Epithelial cell of proximal tubule (primary cell): ENCODE measurements at regions not wholly inside any gene's neighbourhood (a gene's known extent, or its start where the extent isn't known, plus 50 kb on each side); places are given as distances from the start of the nearest gene placed in this dataset.

Experiments used
- DNase-seq: peaks from one replicate; pipeline ENCODE4 v3.0.0-alpha.2; 2011; ENCODE audit warnings: low read depth
- H3K4me3 ChIP-seq: 2 replicates; pipeline ENCODE4 v1.5.1; 2011; ENCODE audit warnings: low read depth, mild to moderate bottlenecking, low read length
- CTCF ChIP-seq: conservative IDR thresholded peaks from 2 replicates; pipeline ENCODE4 v1.5.1; 2012; ENCODE audit warnings: low read depth, mild to moderate bottlenecking, low read length

GRCh38 chr13:76223565-76223964, 587.4 kb downstream of the LMO7 start:
- no peak overlapping the region for H3K4me3 ChIP-seq
- no peak for TF ChIP-seq CTCF
- DNase-seq = no peak

DNA sequence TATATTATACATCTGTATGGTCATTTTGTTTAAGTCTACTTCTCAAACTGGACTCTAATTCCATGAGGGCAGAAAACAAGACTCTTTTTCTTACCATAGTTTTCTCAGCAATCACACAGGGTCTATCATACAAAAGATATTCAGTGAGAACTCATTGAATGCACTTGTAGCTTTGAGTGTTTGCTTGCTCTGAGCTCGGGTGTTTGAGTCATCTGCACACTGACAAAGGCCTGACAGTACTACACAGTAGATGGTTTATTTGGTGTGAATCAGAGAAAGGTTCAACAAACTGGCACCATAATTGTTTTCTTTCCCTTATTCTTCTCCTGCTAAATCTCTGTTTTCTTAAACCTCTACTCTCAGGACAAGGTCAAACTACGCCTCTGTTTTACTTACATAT, 586.4 kb downstream of the LMO7 start:
- H3K4me3 ChIP-seq = no peak overlapping the region
- no peak for DNase-seq
- no peak for TF ChIP-seq CTCF

DNA sequence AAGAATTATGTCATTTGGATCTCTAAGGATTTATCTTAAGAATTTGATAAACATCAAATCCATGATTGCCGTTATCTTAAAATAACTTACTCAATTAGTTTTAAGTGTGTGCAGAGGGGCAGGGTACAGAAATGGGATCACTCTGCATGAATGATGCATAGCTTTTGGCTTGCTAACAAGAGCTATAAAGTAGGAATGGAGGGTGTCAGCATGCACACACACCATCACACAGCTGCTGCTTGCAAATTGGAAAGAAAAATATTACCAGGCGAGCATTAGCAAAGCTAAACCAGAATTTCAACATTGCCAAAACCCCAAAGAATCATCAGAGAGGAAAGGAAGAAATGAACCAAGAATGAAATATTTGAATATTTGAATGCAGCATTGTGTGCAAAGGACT, 580.6 kb downstream of the LMO7 start:
- TF ChIP-seq CTCF = no peak
- no peak overlapping the region for H3K4me3 ChIP-seq
- DNase-seq = no peak

- H3K4me3 ChIP-seq = no peak overlapping the region
- no peak for DNase-seq
- no peak for TF ChIP-seq CTCF
Measured at GRCh38 chr13:76214001-76214400, 577.9 kb downstream of the LMO7 start.

DNA sequence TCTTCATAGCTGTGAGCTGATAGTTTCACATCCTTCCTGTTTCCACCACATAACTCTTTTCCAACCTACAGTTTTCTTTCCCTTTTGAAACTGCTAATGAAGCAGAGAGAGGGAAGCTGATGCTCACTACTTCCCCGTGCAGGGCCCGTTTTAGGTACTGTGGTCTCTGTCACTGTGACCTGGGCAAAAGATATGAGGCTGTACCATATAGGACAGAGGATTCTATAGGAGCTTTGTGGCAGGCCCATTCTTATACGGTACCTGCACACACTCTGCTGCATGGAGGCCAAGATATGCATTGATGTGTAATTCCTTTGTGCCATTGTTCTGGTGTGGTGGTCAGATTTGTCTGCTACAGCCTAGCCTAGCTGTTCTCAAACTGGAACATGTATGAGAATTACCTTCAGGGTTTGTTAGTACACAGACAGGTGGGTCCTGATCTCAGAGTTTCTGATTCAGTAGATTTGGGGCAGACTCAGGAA, 577.3 kb downstream of the LMO7 start:
- DNase-seq = no peak
- TF ChIP-seq CTCF = no peak
- H3K4me3 ChIP-seq = no peak overlapping the region

- TF ChIP-seq CTCF = no peak
- no peak for DNase-seq
- no peak overlapping the region for H3K4me3 ChIP-seq
Measured at GRCh38 chr13:76210262-76210661, 574.1 kb downstream of the LMO7 start.

DNA sequence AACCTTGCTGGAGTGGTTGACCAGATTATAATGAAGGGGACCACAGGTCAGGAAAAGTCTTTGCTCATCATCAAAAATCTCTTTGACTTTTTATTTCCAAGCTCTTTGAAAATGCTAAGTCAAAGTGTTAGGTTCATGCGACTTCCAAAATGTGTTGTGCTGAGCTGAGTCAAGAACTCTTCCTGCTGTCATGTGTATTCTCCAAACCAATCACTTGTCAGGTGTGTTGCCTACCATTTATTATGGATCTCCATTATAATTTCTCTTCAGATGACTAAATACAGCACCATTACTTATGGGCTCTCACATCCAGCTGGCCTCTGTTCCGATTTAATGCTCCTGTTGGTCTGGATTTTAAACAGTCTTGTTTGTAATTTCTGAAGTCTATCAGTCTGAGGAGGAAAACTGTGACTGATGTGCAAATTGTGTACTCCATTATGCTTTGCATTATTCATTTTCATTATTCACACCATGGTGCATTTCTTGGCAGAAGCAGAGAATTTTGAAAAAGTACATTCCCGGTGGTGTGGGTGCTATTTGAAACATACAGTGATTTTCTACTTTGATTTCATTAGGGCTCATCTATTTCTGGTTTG, 562.5 kb downstream of the LMO7 start:
- DNase-seq = no peak
- H3K4me3 ChIP-seq = no peak overlapping the region
- TF ChIP-seq CTCF = no peak
